Esophagus squamous epithelium (tissue), 5 donors: ENCODE measurements at regions not wholly inside any gene's neighbourhood (a gene's known extent, or its start where the extent isn't known, plus 50 kb on each side); places are given as distances from the start of the nearest gene placed in this dataset.

ENCODE experiments used
- DNase-seq: peaks from one replicate; lab custom pipeline; 2025; lab: John Stamatoyannopoulos, UW
- H3K27ac ChIP-seq, 4 donors: fragments of 200-600 bp; sonication (generic); one replicate each; pipeline ENCODE4 v1.5.1; 2016 to 2019; ENCODE audit warnings: mild to moderate bottlenecking in 1 of 4
- H3K27me3 ChIP-seq, 4 donors: fragments of 200-600 bp; sonication (generic); 1 replicate in 3 of 4; 2 replicates in 1 of 4; pipeline versions ENCODE4 v1.5.1 to v1.6.0; 2017 to 2021; ENCODE audit warnings: antibody characterized with exemption in 1 of 4
- H3K36me3 ChIP-seq, 3 donors: fragments of 200-600 bp; sonication (generic); one replicate each; pipeline ENCODE4 v1.5.1; 2016 to 2019
- H3K4me1 ChIP-seq, 3 donors: fragments of 200-600 bp; sonication (generic); one replicate each; pipeline ENCODE4 v1.5.1; 2017 to 2019
- H3K4me3 ChIP-seq, 4 donors: fragments of 200-600 bp; sonication (generic); 1 replicate in 3 of 4; 2 replicates in 1 of 4; pipeline ENCODE4 v1.5.1; 2016 to 2019; ENCODE audit warnings: mild to moderate bottlenecking in 2 of 4, moderate library complexity in 1 of 4
- H3K9me3 ChIP-seq, 3 donors: fragments of 200-600 bp; sonication (generic); one replicate each; pipeline ENCODE4 v1.5.1; 2016 to 2019
- POLR2A ChIP-seq, 4 donors: fragments of 450-650 bp; IDR thresholded peaks; one replicate each; pipeline ENCODE4 v1.6.1; 2017; ENCODE audit warnings: antibody characterized with exemption in 4 of 4, mild to moderate bottlenecking in 4 of 4, moderate library complexity in 3 of 4
- WGBS, 2 donors: methylation state at CpG; one replicate each; pipeline ENCODE4 v1.1.5; 2018; 5-methylcytosine and 5-hydroxymethylcytosine counted together
- intact Hi-C: fragments of 100-400 bp; cut with DNase I; formaldehyde crosslinking; loops from one replicate; pipeline ENCODE4 v1.15.0; 2022
- TF ChIP-seq, protein P1 (sequence below), 6 experiments: fragments of 450-650 bp in 4 of 6; fragments of 200-600 bp in 2 of 6; sonication (generic) in 2 of 6; IDR thresholded peaks; one replicate each; pipeline ENCODE4 v1.5.1; 2016 to 2019; ENCODE audit warnings: antibody characterized with exemption in 6 of 6, mild to moderate bottlenecking in 4 of 6, moderate library complexity in 4 of 6
- donor health status: DM: yes; HTN: yes; CAD: no.

DNA sequence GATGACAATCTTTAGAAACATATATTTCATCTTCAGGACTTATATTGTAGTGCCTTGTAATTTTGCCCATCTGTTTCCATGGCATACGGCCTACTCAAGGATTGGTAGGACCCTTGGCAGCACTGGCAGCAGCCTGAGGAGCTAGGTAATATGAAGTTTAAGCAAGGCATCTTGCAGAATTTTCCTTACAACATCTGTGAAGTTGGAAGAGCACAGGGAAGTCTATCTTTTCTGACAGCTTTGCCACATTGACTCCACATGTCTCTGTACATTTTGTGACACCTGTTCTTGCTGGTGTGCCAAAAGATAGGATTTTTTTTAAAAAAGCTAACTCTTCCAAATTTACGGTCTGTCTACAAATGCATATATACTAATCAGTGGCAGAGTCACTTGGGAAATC, 1235.2 kb downstream of the PCDH7 start:
- H3K36me3 ChIP-seq: no peaks in the 10 kb centered on the region
- no peak for TF ChIP-seq POLR2A (IDR thresholded peaks at IDR 0.05)
- TF ChIP-seq, protein P1, sequence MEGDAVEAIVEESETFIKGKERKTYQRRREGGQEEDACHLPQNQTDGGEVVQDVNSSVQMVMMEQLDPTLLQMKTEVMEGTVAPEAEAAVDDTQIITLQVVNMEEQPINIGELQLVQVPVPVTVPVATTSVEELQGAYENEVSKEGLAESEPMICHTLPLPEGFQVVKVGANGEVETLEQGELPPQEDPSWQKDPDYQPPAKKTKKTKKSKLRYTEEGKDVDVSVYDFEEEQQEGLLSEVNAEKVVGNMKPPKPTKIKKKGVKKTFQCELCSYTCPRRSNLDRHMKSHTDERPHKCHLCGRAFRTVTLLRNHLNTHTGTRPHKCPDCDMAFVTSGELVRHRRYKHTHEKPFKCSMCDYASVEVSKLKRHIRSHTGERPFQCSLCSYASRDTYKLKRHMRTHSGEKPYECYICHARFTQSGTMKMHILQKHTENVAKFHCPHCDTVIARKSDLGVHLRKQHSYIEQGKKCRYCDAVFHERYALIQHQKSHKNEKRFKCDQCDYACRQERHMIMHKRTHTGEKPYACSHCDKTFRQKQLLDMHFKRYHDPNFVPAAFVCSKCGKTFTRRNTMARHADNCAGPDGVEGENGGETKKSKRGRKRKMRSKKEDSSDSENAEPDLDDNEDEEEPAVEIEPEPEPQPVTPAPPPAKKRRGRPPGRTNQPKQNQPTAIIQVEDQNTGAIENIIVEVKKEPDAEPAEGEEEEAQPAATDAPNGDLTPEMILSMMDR (IDR thresholded peaks at IDR 0.05): no peak
- DNase-seq: no peak
- H3K4me3 ChIP-seq: no peak overlapping the region
- H3K9me3 ChIP-seq: no peaks in the 10 kb centered on the region
- no peaks in the 10 kb centered on the region for H3K27me3 ChIP-seq
- 76 to 79% methylated on average over 2 of the region's 2 CpGs for WGBS, 2 donors
- no peak overlapping the region for H3K27ac ChIP-seq
- no peaks in the 10 kb centered on the region for H3K4me1 ChIP-seq
- intact Hi-C loops: no loop called here

DNA sequence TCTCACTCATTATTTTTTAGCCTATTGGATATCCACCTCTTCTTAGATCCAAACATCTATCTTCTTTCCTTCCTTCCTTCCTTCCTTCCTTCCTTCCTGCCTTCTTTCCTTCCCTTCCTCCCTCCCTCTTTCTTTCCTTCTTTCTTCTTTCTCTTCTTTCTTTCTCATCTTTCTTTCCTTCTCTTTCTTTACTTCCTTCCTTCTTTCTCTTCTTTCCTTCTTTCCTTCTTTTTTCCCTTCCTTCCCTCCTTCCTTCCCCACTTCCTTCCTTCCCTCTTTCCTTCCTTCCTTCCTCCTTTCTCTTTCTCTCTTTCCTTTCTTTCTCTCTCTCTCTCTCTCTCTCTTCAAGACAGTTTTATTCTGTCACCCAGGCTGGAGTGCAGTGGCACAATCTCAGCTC, 1239.8 kb downstream of the PCDH7 start:
- Histone ChIP-seq H3K27ac (no peak overlapping the region), H3K27me3 (no peaks in the 10 kb centered on the region), H3K36me3 (no peaks in the 10 kb centered on the region), H3K4me3 (no peak overlapping the region), H3K9me3 (no peaks in the 10 kb centered on the region), H3K4me1 (no peaks in the 10 kb centered on the region)
- TF ChIP-seq, protein P1 (IDR thresholded peaks at IDR 0.05): no peak
- no peak for TF ChIP-seq POLR2A (IDR thresholded peaks at IDR 0.05)
- intact Hi-C loops: no loop called here
- no peak for DNase-seq

DNA sequence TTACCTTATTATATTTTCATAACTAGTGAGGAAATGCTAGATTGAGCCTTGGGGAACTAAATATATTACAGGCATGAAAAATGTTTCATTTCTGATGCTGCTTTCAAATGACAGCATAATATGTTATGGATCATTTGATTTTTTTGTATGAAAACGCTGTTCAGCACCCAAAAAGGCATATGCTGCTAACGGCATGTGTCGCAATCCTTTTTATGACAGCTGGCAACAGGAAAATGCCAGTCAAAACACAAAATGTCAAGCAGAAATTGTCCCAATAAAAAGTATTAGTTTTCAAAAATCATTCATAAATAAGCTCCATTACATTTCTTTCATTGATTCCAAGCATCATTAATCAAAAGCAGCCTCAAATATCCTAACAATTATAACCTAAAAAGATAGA, 1244.5 kb downstream of the PCDH7 start:
- intact Hi-C loops: no loop called here
- no peak overlapping the region for H3K4me3 ChIP-seq
- WGBS, 2 donors: 27 to 34% methylated on average over 3 of the region's 3 CpGs
- no peaks in the 10 kb centered on the region for H3K9me3 ChIP-seq
- TF ChIP-seq, protein P1 (IDR thresholded peaks at IDR 0.05): no peak
- TF ChIP-seq POLR2A (IDR thresholded peaks at IDR 0.05): no peak
- no peak overlapping the region for H3K27ac ChIP-seq
- H3K4me1 ChIP-seq: no peaks in the 10 kb centered on the region
- no peaks in the 10 kb centered on the region for H3K27me3 ChIP-seq
- H3K36me3 ChIP-seq: no peaks in the 10 kb centered on the region
- DNase-seq: no peak

DNA sequence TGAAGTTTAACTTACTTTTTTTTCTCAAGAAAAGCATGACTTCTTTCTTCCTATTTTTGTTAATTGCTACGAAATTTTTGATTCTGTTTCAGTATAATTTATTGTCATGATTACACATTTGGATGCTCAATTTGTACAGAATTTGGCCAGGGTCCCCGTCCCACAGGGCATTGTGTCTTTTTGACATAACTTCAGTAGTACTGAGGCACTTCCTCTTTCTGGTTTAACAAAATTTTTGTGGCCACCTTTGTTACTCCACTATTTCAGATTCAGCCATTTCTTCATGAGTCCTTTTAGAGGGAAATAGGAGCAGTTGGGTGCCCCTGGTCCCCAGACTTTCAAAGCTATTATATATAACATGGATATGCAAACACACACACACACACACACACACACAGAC, 1248.7 kb downstream of the PCDH7 start:
- no peaks in the 10 kb centered on the region for H3K27me3 ChIP-seq
- no peaks in the 10 kb centered on the region for H3K9me3 ChIP-seq
- no peak overlapping the region for H3K27ac ChIP-seq
- no peak for DNase-seq
- no peaks in the 10 kb centered on the region for H3K4me1 ChIP-seq
- intact Hi-C loops: no loop called here
- no peaks in the 10 kb centered on the region for H3K36me3 ChIP-seq
- no peak overlapping the region for H3K4me3 ChIP-seq
- TF ChIP-seq, protein P1 (IDR thresholded peaks at IDR 0.05): no peak
- TF ChIP-seq POLR2A (IDR thresholded peaks at IDR 0.05): no peak
- 40 to 50% methylated on average over 2 of the region's 2 CpGs for WGBS, 2 donors

DNA sequence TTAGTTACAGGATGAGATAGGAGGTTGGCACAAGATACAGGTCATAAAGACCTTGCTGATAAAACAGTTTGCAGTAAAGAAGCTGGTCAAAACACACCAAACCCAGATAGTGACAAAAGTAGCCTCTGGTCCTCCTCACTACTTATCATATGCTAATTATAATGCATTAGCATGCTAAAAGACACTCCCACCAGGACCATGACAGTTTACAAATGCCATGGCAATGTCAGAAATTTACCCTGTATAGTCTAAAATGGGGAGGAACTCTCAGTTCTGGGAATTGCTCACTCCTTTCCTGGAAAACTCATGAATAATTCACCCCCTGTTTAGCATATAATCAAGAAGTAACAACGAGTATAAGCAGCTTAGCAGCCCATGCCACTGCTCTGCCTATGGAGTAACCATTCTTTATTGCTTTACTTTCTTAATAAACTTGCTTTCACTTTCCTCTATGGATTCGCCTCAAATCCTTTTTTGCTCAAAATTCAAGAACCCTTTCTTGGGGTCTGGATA, 1254.4 kb downstream of the PCDH7 start:
- no peaks in the 10 kb centered on the region for H3K36me3 ChIP-seq
- H3K4me3 ChIP-seq: no peak overlapping the region
- intact Hi-C loops: no loop called here
- no peaks in the 10 kb centered on the region for H3K4me1 ChIP-seq
- no peaks in the 10 kb centered on the region for H3K9me3 ChIP-seq
- no peaks in the 10 kb centered on the region for H3K27me3 ChIP-seq
- WGBS, 2 donors: 58 to 60% methylated on average over 2 of the region's 2 CpGs
- no peak for DNase-seq
- no peak overlapping the region for H3K27ac ChIP-seq
- TF ChIP-seq, protein P1 (IDR thresholded peaks at IDR 0.05): no peak
- no peak for TF ChIP-seq POLR2A (IDR thresholded peaks at IDR 0.05)
